ENCODE measurements at regions not wholly inside any gene's neighbourhood (a gene's known extent, or its start where the extent isn't known, plus 50 kb on each side); places are given as distances from the start of the nearest gene placed in this dataset.
"Not testable (repeated sequence)": the region's sequence is repeated elsewhere in the genome, so short reads cannot be mapped to it uniquely, and the experiment has no call there.

- DNase-seq = not testable (repeated sequence)
Measured at GRCh38 chrX:92873359-92874055, 799.9 kb downstream of the NAP1L3 start.

GRCh38 chrX:92849998-92850397, 823.4 kb downstream of the NAP1L3 start:
- not testable (repeated sequence) for DNase-seq

- DNase-seq = not testable (repeated sequence)
Measured at GRCh38 chrX:92843920-92844319, 829.5 kb downstream of the NAP1L3 start.

- not testable (repeated sequence) for DNase-seq
Measured at GRCh38 chrX:92832750-92833149, 840.6 kb downstream of the NAP1L3 start.

GRCh38 chrX:92830083-92830482, 843.3 kb downstream of the NAP1L3 start:
- peak in 1 of 3 donors; percentile 7 for DNase-seq

- DNase-seq = not testable (repeated sequence)
Measured at GRCh38 chrX:92821580-92822152, 851.7 kb downstream of the NAP1L3 start.

GRCh38 chrX:92792080-92792479, 881.3 kb downstream of the NAP1L3 start:
- DNase-seq = not testable (repeated sequence)

- DNase-seq = not testable (repeated sequence)
Measured at GRCh38 chrX:92780075-92780474, 893.3 kb downstream of the NAP1L3 start.

GRCh38 chrX:92774016-92774415, 899.4 kb downstream of the NAP1L3 start:
- DNase-seq = not testable (repeated sequence)

GRCh38 chrX:92760963-92761362, 912.4 kb downstream of the NAP1L3 start:
- not testable (repeated sequence) for DNase-seq

Data from muscle of back (tissue), 3 donors.